ENCODE measurements at regions not wholly inside any gene's neighbourhood (a gene's known extent, or its start where the extent isn't known, plus 50 kb on each side); places are given as distances from the start of the nearest gene placed in this dataset.

- DNase-seq (ENCODE audit: low read depth): no peak
- ChIA-PET POLR2A (no interaction called here), CTCF (no interaction called here)
- no peaks in the 10 kb centered on the region for H3K36me3 ChIP-seq (ENCODE audit: control insufficient read depth, insufficient read depth, low read length)
- TF ChIP-seq CTCF (IDR thresholded peaks at IDR 0.05; ENCODE audit: insufficient read depth, low read depth, low read length): no peak
- H3K27me3 ChIP-seq (ENCODE audit: control insufficient read depth, insufficient read depth, low read length): peaks cover 13% of the 10 kb centered on the region
- H3K4me3 ChIP-seq (ENCODE audit: low read depth, low read length): no peak overlapping the region
These were observed 268.0 kb upstream of the MVB12B start for GRCh38 chr9:126058591-126058990.

- Histone ChIP-seq H3K36me3 (ENCODE audit: control insufficient read depth, insufficient read depth, low read length) (no peaks in the 10 kb centered on the region), H3K4me3 (ENCODE audit: low read depth, low read length) (no peak overlapping the region), H3K27me3 (ENCODE audit: control insufficient read depth, insufficient read depth, low read length) (peaks cover 13% of the 10 kb centered on the region)
- ChIA-PET CTCF (no interaction called here), POLR2A (no interaction called here)
- DNase-seq (ENCODE audit: low read depth): no peak
- TF ChIP-seq CTCF (IDR thresholded peaks at IDR 0.05; ENCODE audit: insufficient read depth, low read depth, low read length): no peak
These were observed 265.1 kb upstream of the MVB12B start for GRCh38 chr9:126061575-126061974.

- CTCF ChIA-PET: no interaction called here
- POLR2A ChIA-PET: no interaction called here
- H3K4me3 ChIP-seq (ENCODE audit: low read depth, low read length): no peak overlapping the region
These were observed 264.3 kb upstream of the MVB12B start for GRCh38 chr9:126062158-126062886.

GRCh38 chr9:126063326-126063725 is 263.3 kb upstream of the MVB12B start:
- TF ChIP-seq CTCF (IDR thresholded peaks at IDR 0.05; ENCODE audit: insufficient read depth, low read depth, low read length): no peak
- ChIA-PET POLR2A (no interaction called here), CTCF (no interaction called here)
- DNase-seq (ENCODE audit: low read depth): no peak
- H3K4me3 ChIP-seq (ENCODE audit: low read depth, low read length): no peak overlapping the region
- H3K36me3 ChIP-seq (ENCODE audit: control insufficient read depth, insufficient read depth, low read length): no peaks in the 10 kb centered on the region
- peaks cover 13% of the 10 kb centered on the region for H3K27me3 ChIP-seq (ENCODE audit: control insufficient read depth, insufficient read depth, low read length)

More at GRCh38 chr9:126062158-126062886, 264.3 kb upstream of the MVB12B start:
- no peak for TF ChIP-seq CTCF (IDR thresholded peaks at IDR 0.05; ENCODE audit: insufficient read depth, low read depth, low read length)
- DNase-seq (ENCODE audit: low read depth): no peak
- Histone ChIP-seq H3K36me3 (ENCODE audit: control insufficient read depth, insufficient read depth, low read length) (no peaks in the 10 kb centered on the region), H3K27me3 (ENCODE audit: control insufficient read depth, insufficient read depth, low read length) (peaks cover 11% of the 10 kb centered on the region)

GRCh38 chr9:126066131-126066530 is 260.5 kb upstream of the MVB12B start:
- no peak for TF ChIP-seq CTCF (IDR thresholded peaks at IDR 0.05; ENCODE audit: insufficient read depth, low read depth, low read length)
- H3K36me3 ChIP-seq (ENCODE audit: control insufficient read depth, insufficient read depth, low read length): no peaks in the 10 kb centered on the region
- ChIA-PET POLR2A (no interaction called here), CTCF (interaction anchor here (0.5 kb wide), 1 partner anchor 1027 kb away, joined by 3 read pairs; no protein-coding TSS in a partner anchor)
- H3K4me3 ChIP-seq (ENCODE audit: low read depth, low read length): no peak overlapping the region
- no peak for DNase-seq (ENCODE audit: low read depth)
- peaks cover 7% of the 10 kb centered on the region for H3K27me3 ChIP-seq (ENCODE audit: control insufficient read depth, insufficient read depth, low read length)
